HG02852 (cell line): ENCODE measurements at regions not wholly inside any gene's neighbourhood (a gene's known extent, or its start where the extent isn't known, plus 50 kb on each side); places are given as distances from the start of the nearest gene placed in this dataset.

Source experiments
- ATAC-seq: cut with Tn5 transposase; IDR thresholded peaks from one replicate; pipeline ENCODE4 v1.9.1; 2021; ENCODE audit warnings: mild to moderate bottlenecking, moderate library complexity; ENCODE audit not compliant: unreplicated experiment

- ATAC-seq = no peak
Observed at GRCh38 chr2:39534095-39534711, 97.1 kb upstream of the MAP4K3 start.

DNA sequence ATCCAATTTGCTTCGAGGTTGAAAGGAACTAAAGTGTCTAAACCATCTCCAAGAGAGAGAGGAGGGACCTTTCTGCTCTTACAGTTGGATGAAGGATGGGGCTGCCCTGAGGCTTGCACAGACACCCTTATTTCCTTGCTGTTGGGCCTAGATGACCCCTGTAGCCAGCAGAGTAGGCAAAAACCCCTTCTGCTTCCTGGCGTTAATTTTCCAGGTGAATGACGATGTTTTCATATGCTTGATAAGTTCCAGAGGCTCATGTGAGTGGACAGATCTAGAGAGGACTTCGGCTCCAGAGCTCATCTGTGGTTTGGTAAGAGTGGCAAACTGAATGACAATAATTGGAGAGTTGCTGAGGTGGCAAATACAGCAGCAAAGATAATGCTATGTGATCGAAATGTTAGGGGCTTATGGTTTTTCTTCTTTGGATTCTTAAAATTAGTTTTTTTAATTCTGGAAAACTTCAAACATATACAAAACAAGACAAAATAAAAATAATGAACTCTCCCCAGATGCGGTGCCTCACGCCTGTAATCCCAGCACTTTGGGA, 98.6 kb upstream of the MAP4K3 start:
- no peak for ATAC-seq

- ATAC-seq = peak; percentile 64
Observed at GRCh38 chr2:39537150-39537549, 100.1 kb upstream of the MAP4K3 start.

DNA sequence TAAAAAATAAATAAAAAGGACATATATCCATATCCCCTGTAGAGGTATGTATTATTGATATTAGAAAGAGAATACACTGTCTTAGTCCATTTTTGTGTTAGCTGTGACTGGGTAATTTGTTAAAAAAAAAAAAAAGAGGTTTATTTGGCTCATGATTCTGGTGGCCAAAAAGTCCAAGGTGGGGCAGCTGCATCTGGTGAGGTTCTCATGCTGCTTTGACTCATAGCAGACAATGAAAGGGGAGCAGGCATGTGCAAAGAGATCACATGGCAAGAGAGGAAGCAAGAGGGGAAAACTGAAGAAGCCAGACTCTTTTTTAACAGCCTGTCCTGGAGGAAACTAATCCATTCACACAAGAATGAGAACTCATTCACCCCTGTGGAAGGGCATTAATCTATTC, 101.6 kb upstream of the MAP4K3 start:
- ATAC-seq = no peak

DNA sequence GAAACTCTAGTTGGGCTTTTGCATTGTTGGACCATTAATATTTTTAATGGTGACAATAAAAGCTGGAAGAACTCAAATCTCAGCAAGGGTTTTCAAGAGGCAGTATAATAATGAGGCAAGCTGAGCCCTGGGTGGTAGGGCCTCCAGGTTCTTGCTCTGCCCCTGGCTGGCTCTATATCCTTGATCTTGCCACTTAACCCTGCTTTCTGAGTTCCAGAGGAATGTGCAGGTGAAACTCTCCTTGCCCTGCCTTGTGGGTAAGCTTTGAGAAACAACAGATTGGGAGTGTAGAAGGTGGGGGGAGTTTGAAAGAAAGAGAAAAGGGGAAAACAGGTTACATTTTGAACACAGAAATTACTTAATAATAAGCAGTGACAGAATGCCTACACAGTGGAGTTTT, 103.3 kb upstream of the MAP4K3 start:
- no peak for ATAC-seq

DNA sequence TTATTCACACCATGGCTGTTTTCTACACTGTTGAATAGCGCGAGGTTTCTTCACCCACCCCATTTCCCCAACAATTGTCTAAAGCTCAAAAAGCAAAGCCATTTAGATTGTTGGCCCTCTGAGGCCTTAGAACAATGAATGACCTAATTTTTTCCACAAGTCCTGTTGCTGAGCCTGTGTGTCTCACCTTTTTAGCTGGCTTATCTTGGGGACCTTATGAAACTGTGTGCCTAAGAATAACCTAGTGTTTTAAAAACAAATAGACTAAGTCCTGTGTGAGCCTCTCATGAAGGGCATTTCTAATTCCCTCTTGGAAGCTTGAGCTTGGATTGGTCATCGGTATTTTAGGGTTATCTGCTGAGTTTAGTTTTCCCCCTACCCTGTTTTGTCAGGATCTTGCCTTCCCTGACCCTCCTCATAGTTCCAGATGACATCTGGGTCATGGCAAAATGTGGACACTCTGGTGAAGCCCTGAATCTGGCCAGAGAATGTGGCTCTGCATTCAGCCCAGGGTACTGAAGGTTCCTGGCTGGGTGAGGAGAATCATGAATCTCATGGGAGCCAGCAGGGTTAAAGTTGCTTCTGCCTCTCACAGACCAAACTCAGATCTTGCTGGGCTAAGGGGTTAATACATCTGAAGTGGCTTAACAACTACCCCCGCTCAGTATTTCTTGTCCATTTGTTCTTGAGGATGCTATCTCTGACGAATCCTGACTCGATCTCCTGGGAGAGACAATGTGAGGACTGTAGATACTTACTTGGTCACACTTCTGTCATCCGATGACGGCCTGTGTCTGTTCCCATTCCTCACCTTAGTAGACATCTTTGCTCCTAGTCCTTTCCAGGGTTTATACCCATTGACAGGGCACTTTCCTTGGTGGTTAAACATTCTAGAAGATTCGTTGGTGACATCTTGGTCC, 104.2 kb upstream of the MAP4K3 start:
- ATAC-seq = no peak

- ATAC-seq = no peak
Observed at GRCh38 chr2:39542523-39542922, 105.4 kb upstream of the MAP4K3 start.

- no peak for ATAC-seq
Observed at GRCh38 chr2:39545957-39546356, 108.9 kb upstream of the MAP4K3 start.

GRCh38 chr2:39546409-39546808, 109.3 kb upstream of the MAP4K3 start:
- no peak for ATAC-seq

- no peak for ATAC-seq
Observed at GRCh38 chr2:39546937-39547336, 109.9 kb upstream of the MAP4K3 start.

DNA sequence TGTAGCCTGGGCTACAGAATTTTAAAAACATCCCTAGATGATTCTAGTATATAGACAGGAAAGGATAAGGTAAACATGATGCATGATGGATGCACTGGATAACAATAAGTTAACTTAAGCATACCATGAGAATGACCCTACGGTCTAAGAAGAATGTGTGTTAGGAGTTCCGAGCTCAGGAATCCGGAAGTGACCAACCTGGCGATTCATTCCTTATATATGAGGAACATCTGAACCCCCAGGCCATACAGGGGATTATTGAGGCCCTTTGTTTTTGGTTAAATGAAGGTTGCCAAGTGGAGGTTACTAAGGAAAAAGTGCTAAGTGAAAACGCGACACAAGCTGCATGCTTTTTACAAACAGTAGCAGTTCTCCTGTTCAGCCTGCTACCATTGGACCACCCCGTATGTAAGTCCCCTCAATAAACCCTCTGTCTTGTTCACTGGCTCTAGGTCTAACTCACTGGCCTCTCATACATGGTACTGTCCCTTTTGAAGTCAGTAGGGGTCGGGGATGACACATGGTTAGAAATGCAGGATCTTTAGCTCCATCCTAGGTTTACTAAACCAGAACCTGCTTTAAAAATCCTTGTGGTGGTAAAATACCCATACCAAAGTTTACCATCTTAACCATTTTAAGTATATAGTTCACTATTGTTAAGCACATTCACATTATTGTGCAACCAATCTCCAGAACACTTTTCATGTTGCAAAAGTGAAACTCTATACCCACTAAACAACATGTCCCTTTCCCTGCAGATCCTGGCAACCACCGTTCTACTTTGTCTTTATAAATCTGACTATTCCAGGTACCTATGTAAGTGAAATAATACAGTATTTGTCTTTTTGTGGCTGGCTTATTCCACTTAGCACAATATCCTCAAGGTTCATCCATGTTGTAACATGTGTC, 111.0 kb upstream of the MAP4K3 start:
- ATAC-seq = no peak

DNA sequence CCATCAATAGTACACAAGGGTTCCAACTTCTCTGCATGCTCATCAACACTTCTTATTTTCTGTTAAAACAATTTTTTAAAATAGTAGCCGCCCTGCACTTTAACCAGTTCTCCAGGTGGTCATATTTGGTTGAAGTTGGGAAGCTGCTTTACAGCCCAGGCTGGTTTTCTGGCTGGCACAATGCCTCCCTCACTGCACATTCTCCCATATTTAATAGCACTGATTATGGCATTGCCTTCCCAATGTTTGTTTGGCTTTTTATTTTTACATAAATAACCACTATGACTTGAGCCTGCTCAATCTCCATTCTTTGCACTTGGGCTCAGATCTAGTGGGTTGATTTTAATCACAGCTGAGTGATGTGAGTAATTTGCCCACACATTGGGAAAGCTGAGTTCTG, 111.9 kb upstream of the MAP4K3 start:
- ATAC-seq = no peak

GRCh38 chr2:39549718-39550464, 112.8 kb upstream of the MAP4K3 start:
- no peak for ATAC-seq

DNA sequence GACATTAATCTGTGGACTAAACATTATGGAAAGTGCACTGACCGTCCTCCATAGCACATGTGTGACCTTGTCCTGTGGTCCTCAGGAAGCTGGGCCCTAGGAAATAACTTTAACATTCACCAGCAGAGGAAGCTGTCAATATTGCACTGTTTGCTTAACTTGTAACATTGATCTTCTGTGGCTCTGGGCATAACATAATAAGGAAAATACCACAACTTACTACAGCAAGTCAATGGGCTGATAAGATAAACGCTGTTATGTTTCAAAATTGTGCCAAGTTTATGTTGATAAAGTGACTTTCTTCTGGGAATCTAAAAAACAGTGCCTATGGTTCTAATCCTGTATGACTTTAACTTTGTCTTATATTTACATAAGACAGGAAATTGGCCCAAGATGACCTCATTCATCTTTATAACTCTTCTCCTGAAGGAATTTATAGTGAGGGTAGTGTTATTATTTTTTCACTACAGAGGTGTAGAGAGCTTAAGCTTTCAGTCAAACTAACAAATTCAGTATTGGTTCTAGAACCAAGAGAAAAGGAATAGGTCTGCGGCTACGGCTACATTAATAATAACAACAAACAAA, 113.7 kb upstream of the MAP4K3 start:
- ATAC-seq = no peak

- ATAC-seq = no peak
Observed at GRCh38 chr2:39558906-39559305, 106.8 kb upstream of the TMEM178A start.

DNA sequence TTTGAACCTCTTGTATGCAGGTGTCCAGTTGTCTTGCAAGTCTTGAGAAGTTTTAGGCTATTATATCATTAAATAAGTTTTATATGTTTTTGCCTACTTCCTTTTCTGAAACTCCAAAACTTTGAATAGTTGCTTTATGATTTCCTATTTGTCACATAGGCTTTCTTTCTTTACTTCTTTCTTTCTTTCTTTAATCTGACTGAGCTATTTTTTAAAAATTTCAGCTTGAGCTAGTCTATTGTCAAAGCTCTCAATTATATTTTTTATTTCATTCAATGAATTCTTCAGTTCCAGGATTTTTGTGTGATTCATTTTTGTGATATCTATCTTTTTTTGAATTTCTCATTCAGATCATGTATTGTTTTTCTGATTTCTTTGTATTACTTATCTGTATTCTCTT, 102.1 kb upstream of the TMEM178A start:
- no peak for ATAC-seq

- ATAC-seq = no peak
Observed at GRCh38 chr2:39567507-39567906, 98.2 kb upstream of the TMEM178A start.

GRCh38 chr2:39568116-39568515, 97.6 kb upstream of the TMEM178A start:
- ATAC-seq = no peak

GRCh38 chr2:39568561-39569006, 97.1 kb upstream of the TMEM178A start:
- ATAC-seq = no peak

DNA sequence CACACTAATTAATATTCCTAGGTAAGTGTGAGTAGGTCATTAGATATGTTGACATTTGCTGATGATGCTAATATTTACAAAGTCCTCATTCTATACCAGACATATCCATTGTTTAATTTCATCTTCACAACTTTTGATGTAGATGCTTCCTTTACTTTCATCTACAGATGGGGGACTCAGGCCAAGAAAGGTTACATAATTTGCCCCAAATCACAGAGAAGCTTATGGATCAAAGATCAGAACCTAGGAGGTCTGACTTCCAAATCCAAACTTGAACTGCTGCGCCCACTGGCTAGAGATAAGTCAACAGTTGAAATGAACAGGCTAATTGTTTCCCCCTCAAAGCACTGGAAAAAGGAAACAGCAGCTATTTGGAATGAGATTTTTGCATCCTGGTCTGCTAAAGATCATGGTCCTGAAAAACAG, 95.6 kb upstream of the TMEM178A start:
- no peak for ATAC-seq
